OCI-LY7 (cell line): ENCODE measurements at regions not wholly inside any gene's neighbourhood (a gene's known extent, or its start where the extent isn't known, plus 50 kb on each side); places are given as distances from the start of the nearest gene placed in this dataset.

Experiments
- BruUV-seq: library from RNA; stranded (reverse); fragments of 400-500 nt; replicated peaks from 2 replicates; lab custom pipeline; 2021; lab: Mats Ljungman, UMichigan
- CTCF ChIA-PET: fragments of 300-600 bp; sonication (Branson Sonifier 250); formaldehyde crosslinking; loops from one replicate; lab custom pipeline; 2022; ENCODE audit warnings: antibody characterized with exemption; ENCODE audit not compliant: unreplicated experiment; lab: Charles Lee
- POLR2A ChIA-PET: fragments of 300-600 bp; sonication (Branson Sonifier 250); formaldehyde crosslinking; loops from one replicate; lab custom pipeline; 2022; ENCODE audit warnings: antibody characterized with exemption; lab: Charles Lee
- DNase-seq: peaks from one replicate; pipeline ENCODE4 v3.0.0-alpha.2; 2015; ENCODE audit warnings: low spot score
- H2AFZ ChIP-seq: fragments of 200-600 bp; sonication (generic), shearing (Covaris generic); 2 replicates; pipeline ENCODE4 v1.6.1; 2014; ENCODE audit warnings: mild to moderate bottlenecking, antibody characterized with exemption, low read length, moderate library complexity
- H3K27ac ChIP-seq: fragments of 200-600 bp; sonication (generic); 2 replicates; pipeline ENCODE4 v1.5.1; 2014; ENCODE audit warnings: mixed run types, low read depth, mild to moderate bottlenecking, moderate library complexity, low read length, inconsistent platforms; ENCODE audit not compliant: poor library complexity, severe bottlenecking
- H3K36me3 ChIP-seq: fragments of 200-600 bp; sonication (generic); 2 replicates; pipeline ENCODE4 v1.6.1; 2014; ENCODE audit warnings: mild to moderate bottlenecking, antibody characterized with exemption, low read length, moderate library complexity, mixed read lengths; ENCODE audit not compliant: insufficient read depth
- H3K4me1 ChIP-seq: fragments of 200-600 bp; sonication (generic); 2 replicates; pipeline ENCODE4 v1.5.1; 2014; ENCODE audit warnings: mild to moderate bottlenecking, low read length; ENCODE audit not compliant: insufficient read depth, poor library complexity, severe bottlenecking
- H3K4me2 ChIP-seq: fragments of 200-600 bp; sonication (generic); 2 replicates; pipeline ENCODE4 v1.6.1; 2014; ENCODE audit warnings: mild to moderate bottlenecking, low read length
- H3K4me3 ChIP-seq: fragments of 200-600 bp; sonication (generic); 2 replicates; pipeline ENCODE4 v1.5.1; 2014; ENCODE audit warnings: mild to moderate bottlenecking, low read depth, low read length; ENCODE audit not compliant: poor library complexity, severe bottlenecking
- H3K79me2 ChIP-seq: fragments of 200-600 bp; sonication (generic); 2 replicates; pipeline ENCODE4 v1.6.1; 2016; ENCODE audit warnings: low read depth, mild to moderate bottlenecking, low read length, moderate library complexity, mixed read lengths; ENCODE audit not compliant: insufficient read depth
- H3K9me2 ChIP-seq: fragments of 200-600 bp; sonication (generic); 2 replicates; pipeline ENCODE4 v1.6.1; 2016; ENCODE audit warnings: mild to moderate bottlenecking, low read length, mixed read lengths; ENCODE audit not compliant: insufficient read depth
- H3K9me3 ChIP-seq: fragments of 200-600 bp; sonication (generic); 2 replicates; pipeline ENCODE4 v1.6.1; 2014; ENCODE audit warnings: mild to moderate bottlenecking, mixed run types, low read length, mixed read lengths
- H4K20me1 ChIP-seq: fragments of 200-600 bp; sonication (generic); 2 replicates; pipeline ENCODE4 v1.6.1; 2014; ENCODE audit warnings: mild to moderate bottlenecking, antibody characterized with exemption, low read length, moderate library complexity, mixed read lengths; ENCODE audit not compliant: insufficient read depth
- EZH2phosphoT487 ChIP-seq: fragments of 200-600 bp; sonication (generic); IDR thresholded peaks from 2 replicates; pipeline ENCODE4 v1.6.1; 2018; ENCODE audit warnings: low read depth, borderline replicate concordance, mild to moderate bottlenecking, mixed run types, antibody characterized with exemption, low read length, moderate library complexity, mixed read lengths
- intact Hi-C: fragments of 100-400 bp; cut with micrococcal nuclease; formaldehyde crosslinking; loops from one replicate; pipeline ENCODE4 v1.10.0; 2022; ENCODE audit not compliant: unreplicated experiment
- TF ChIP-seq, protein P1 (sequence below): fragments of 200-600 bp; sonication (generic); conservative IDR thresholded peaks from 2 replicates; pipeline ENCODE4 v1.5.1; 2014; ENCODE audit warnings: mild to moderate bottlenecking, antibody characterized with exemption, low read length, moderate library complexity, mixed read lengths

DNA sequence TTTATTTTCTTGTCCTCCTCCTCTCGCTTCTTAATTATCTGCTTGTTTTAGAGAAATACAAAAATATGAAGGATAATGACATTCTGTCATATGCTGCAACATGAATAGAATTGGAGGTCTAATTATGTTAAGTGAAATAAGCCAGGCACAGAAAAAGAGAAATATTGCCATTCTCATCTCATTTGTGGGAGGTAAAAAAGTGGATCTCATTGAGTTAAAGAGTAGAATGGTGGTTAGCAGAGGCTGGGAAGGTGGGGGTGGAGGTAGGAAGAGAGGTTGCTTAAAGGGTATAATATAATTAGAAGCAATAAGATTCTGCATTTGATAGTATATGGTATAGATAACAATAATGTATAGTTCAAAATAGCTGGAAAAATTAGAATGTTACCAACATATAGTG is 231.3 kb downstream of the JRKL start:
- ChIA-PET CTCF (no interaction called here), POLR2A (interaction anchor here (0.7 kb wide), 1 partner anchor 1110 kb away, joined by 3 read pairs; no protein-coding TSS in a partner anchor)
- H4K20me1 ChIP-seq, result no peaks in the 10 kb centered on the region
- H3K4me3 ChIP-seq, result no peak overlapping the region
- no peaks in the 10 kb centered on the region for H3K36me3 ChIP-seq
- no peaks in the 10 kb centered on the region for H3K9me3 ChIP-seq
- no peak overlapping the region for H3K27ac ChIP-seq
- H2AFZ ChIP-seq, result no peak overlapping the region
- no peaks in the 10 kb centered on the region for H3K79me2 ChIP-seq
- no peak for TF ChIP-seq EZH2phosphoT487
- TF ChIP-seq, protein P1, sequence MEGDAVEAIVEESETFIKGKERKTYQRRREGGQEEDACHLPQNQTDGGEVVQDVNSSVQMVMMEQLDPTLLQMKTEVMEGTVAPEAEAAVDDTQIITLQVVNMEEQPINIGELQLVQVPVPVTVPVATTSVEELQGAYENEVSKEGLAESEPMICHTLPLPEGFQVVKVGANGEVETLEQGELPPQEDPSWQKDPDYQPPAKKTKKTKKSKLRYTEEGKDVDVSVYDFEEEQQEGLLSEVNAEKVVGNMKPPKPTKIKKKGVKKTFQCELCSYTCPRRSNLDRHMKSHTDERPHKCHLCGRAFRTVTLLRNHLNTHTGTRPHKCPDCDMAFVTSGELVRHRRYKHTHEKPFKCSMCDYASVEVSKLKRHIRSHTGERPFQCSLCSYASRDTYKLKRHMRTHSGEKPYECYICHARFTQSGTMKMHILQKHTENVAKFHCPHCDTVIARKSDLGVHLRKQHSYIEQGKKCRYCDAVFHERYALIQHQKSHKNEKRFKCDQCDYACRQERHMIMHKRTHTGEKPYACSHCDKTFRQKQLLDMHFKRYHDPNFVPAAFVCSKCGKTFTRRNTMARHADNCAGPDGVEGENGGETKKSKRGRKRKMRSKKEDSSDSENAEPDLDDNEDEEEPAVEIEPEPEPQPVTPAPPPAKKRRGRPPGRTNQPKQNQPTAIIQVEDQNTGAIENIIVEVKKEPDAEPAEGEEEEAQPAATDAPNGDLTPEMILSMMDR, result no peak
- BruUV-seq, result no TSS peak
- DNase-seq, result no peak
- no peaks in the 10 kb centered on the region for H3K4me1 ChIP-seq
- H3K9me2 ChIP-seq, result no peaks in the 10 kb centered on the region
- intact Hi-C loops, result no loop called here
- no peak overlapping the region for H3K4me2 ChIP-seq

DNA sequence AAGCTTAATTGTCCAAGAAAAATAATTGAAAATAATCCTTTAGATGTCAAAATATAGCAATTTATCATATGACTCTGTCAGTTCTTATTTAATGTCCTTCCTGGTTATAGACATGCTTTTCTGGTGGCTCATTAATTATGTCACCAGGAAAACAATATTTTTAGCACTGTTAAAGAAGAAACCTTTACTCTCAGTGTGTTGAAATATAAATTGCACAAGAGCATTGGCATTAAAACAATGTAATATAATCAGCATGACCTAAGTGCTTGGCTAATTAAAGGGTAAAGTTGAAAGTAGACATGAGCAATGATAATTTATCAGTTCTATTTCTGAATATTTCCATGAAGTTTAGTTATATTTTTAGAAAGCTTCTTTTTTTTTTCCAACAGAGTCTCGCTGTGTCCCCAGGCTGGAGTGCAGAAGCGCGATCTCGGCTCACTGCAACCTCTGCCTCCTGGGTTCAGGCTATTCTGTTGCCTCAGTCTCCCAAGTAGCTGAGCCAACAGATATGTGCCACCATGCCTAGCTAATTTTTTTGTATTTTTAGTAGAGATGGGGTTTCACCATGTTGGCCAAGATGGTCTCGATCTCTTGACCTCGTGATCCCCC is 232.3 kb downstream of the JRKL start:
- no TSS peak for BruUV-seq
- POLR2A ChIA-PET, result no interaction called here
- intact Hi-C loops, result no loop called here

DNA sequence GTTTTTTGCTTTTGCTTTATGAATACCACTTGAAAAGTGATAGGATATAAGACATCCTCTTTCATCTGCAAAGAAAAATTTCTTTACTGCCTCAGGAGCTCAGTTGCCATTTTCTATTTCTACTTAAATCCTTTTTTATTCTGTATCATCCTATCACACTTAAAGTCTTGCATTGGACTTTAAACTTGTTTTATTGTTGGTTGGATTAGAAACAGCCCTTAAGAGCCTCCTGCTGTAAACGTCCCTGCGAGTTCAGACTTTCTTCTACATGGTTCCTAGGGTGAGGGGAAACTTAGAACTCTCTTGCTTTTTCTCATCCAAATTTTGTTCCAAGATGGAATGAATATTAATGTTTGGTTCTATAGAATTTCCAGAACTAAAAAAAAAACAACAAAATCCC is 234.3 kb downstream of the JRKL start:
- TF ChIP-seq, protein P1, result no peak
- TF ChIP-seq EZH2phosphoT487, result no peak
- Histone ChIP-seq H4K20me1 (no peaks in the 10 kb centered on the region), H3K9me2 (no peaks in the 10 kb centered on the region), H3K27ac (no peak overlapping the region), H3K9me3 (no peaks in the 10 kb centered on the region), H3K4me2 (no peak overlapping the region), H3K79me2 (no peaks in the 10 kb centered on the region), H3K4me3 (no peak overlapping the region), H2AFZ (no peak overlapping the region), H3K36me3 (no peaks in the 10 kb centered on the region), H3K4me1 (no peaks in the 10 kb centered on the region)
- BruUV-seq, result no TSS peak
- ChIA-PET CTCF (no interaction called here), POLR2A (no interaction called here)
- no peak for DNase-seq
- intact Hi-C loops, result no loop called here

More for the DNA sequence above, 232.3 kb downstream of the JRKL start:
- Histone ChIP-seq H2AFZ (no peak overlapping the region), H3K79me2 (no peaks in the 10 kb centered on the region), H3K4me3 (no peak overlapping the region), H4K20me1 (no peaks in the 10 kb centered on the region), H3K4me2 (no peak overlapping the region), H3K9me3 (no peaks in the 10 kb centered on the region), H3K4me1 (no peaks in the 10 kb centered on the region), H3K36me3 (no peaks in the 10 kb centered on the region), H3K27ac (no peak overlapping the region), H3K9me2 (no peaks in the 10 kb centered on the region)
- no peak for TF ChIP-seq EZH2phosphoT487
- TF ChIP-seq, protein P1, result no peak
- no peak for DNase-seq
- CTCF ChIA-PET, result no interaction called here
